Trophoblast cell (in vitro differentiated cells and primary cell): ENCODE measurements at regions not wholly inside any gene's neighbourhood (a gene's known extent, or its start where the extent isn't known, plus 50 kb on each side); places are given as distances from the start of the nearest gene placed in this dataset.
A peak's percentile ranks its signal among the peaks of the same experiment; 100 is the strongest.

Experiments used
- DNase-seq, 2 donors: peaks; one replicate each; pipeline ENCODE4 v3.0.0-alpha.2; 2016
- H2AFZ ChIP-seq: 2 replicates; pipeline ENCODE4 v1.6.1; 2013; ENCODE audit warnings: low read length, moderate library complexity, mild to moderate bottlenecking; ENCODE audit not compliant: insufficient read depth, poor library complexity
- H2AK5ac ChIP-seq: 2 replicates; pipeline ENCODE4 v1.6.1; 2013; ENCODE audit warnings: mild to moderate bottlenecking, low read length
- H2BK120ac ChIP-seq: 2 replicates; pipeline ENCODE4 v1.6.1; 2013; ENCODE audit warnings: low read length, mild to moderate bottlenecking, moderate library complexity; ENCODE audit not compliant: insufficient read depth, poor library complexity
- H2BK12ac ChIP-seq: 2 replicates; pipeline ENCODE4 v1.6.1; 2013; ENCODE audit warnings: mild to moderate bottlenecking, low read length, moderate library complexity
- H2BK5ac ChIP-seq: 2 replicates; pipeline ENCODE4 v1.6.1; 2013; ENCODE audit warnings: low read length, low read depth, moderate library complexity, mild to moderate bottlenecking; ENCODE audit not compliant: poor library complexity
- H3K14ac ChIP-seq: 2 replicates; pipeline ENCODE4 v1.6.1; 2013; ENCODE audit warnings: mild to moderate bottlenecking, low read length
- H3K18ac ChIP-seq: 2 replicates; pipeline ENCODE4 v1.6.1; 2013; ENCODE audit warnings: mild to moderate bottlenecking, low read length
- H3K23ac ChIP-seq: 2 replicates; pipeline ENCODE4 v1.6.1; 2013; ENCODE audit warnings: low read length
- H3K27ac ChIP-seq: 2 replicates; pipeline ENCODE4 v1.5.1; 2013; ENCODE audit warnings: low read depth, mild to moderate bottlenecking, inconsistent platforms, low read length, moderate library complexity
- H3K27me3 ChIP-seq: 2 replicates; pipeline ENCODE4 v1.6.1; 2013; ENCODE audit warnings: inconsistent platforms, mild to moderate bottlenecking, low read length, moderate library complexity; ENCODE audit not compliant: insufficient read depth
- H3K36me3 ChIP-seq, 2 experiments: 1 replicate in 1 of 2; 2 replicates in 1 of 2; pipeline ENCODE4 v1.6.1; 2013; ENCODE audit warnings: low read length in 2 of 2, mild to moderate bottlenecking in 2 of 2, moderate library complexity in 1 of 2; ENCODE audit not compliant: insufficient read depth in 2 of 2, control insufficient read depth in 1 of 2
- H3K4ac ChIP-seq: 2 replicates; pipeline ENCODE4 v1.6.1; 2013; ENCODE audit warnings: low read depth, mild to moderate bottlenecking, low read length, moderate library complexity
- H3K4me1 ChIP-seq, 2 experiments: 1 replicate in 1 of 2; 2 replicates in 1 of 2; pipeline ENCODE4 v1.6.1; 2013; ENCODE audit warnings: low read length in 2 of 2, mild to moderate bottlenecking in 2 of 2, moderate library complexity in 1 of 2; ENCODE audit not compliant: insufficient read depth in 2 of 2, control insufficient read depth in 1 of 2
- H3K4me2 ChIP-seq: 2 replicates; pipeline ENCODE4 v1.6.1; 2013; ENCODE audit warnings: inconsistent platforms, mild to moderate bottlenecking, low read length, moderate library complexity
- H3K4me3 ChIP-seq: 2 replicates; pipeline ENCODE4 v1.5.1; 2013; ENCODE audit warnings: mild to moderate bottlenecking, low read depth, low read length, inconsistent platforms
- H3K79me1 ChIP-seq: one replicate; pipeline ENCODE4 v1.6.1; 2013; ENCODE audit warnings: low read length
- H3K79me2 ChIP-seq: 2 replicates; pipeline ENCODE4 v1.6.1; 2013; ENCODE audit warnings: low read length, mild to moderate bottlenecking; ENCODE audit not compliant: control insufficient read depth, insufficient read depth, poor library complexity
- H3K9ac ChIP-seq: 2 replicates; pipeline ENCODE4 v1.6.1; 2013; ENCODE audit warnings: mild to moderate bottlenecking, low read length
- H3K9me3 ChIP-seq: 2 replicates; pipeline ENCODE4 v1.6.1; 2013; ENCODE audit warnings: low read depth, mild to moderate bottlenecking, control low read depth, inconsistent platforms, low read length; ENCODE audit not compliant: insufficient read depth
- H4K12ac ChIP-seq: 2 replicates; pipeline ENCODE4 v1.6.1; 2013; ENCODE audit warnings: low read depth, mild to moderate bottlenecking, low read length, moderate library complexity
- H4K8ac ChIP-seq: 2 replicates; pipeline ENCODE4 v1.6.1; 2013; ENCODE audit warnings: low read depth, mild to moderate bottlenecking, low read length, moderate library complexity
- H4K91ac ChIP-seq: one replicate; pipeline ENCODE4 v1.6.1; 2013; ENCODE audit warnings: low read depth, mild to moderate bottlenecking, low read length, moderate library complexity
- WGBS: extraction: QIAGEN DNeasy Blood & Tissue Kit; methylation state at CpG from one replicate; pipeline ENCODE4 v1.1.7; 2013; ENCODE audit warnings: missing lambda C conversion rate; ENCODE audit not compliant: insufficient read length, insufficient coverage; ENCODE audit errors: extremely low coverage; 5-methylcytosine and 5-hydroxymethylcytosine counted together

- Histone ChIP-seq H3K4me1 (no peaks in the 10 kb centered on the region), H3K23ac (no peak overlapping the region), H4K8ac (no peak overlapping the region), H3K27me3 (no peaks in the 10 kb centered on the region), H4K91ac (no peak overlapping the region), H3K27ac (no peak overlapping the region), H2BK120ac (no peak overlapping the region), H3K36me3 (no peaks in the 10 kb centered on the region), H2AK5ac (no peak overlapping the region), H3K9me3 (no peaks in the 10 kb centered on the region), H3K79me2 (no peaks in the 10 kb centered on the region), H3K4me2 (no peak overlapping the region), H3K14ac (no peak overlapping the region), H2BK12ac (no peak overlapping the region), H3K9ac (no peak overlapping the region), H2BK5ac (no peak overlapping the region), H3K4ac (no peak overlapping the region), H3K4me3 (no peak overlapping the region), H3K18ac (no peak overlapping the region), H2AFZ (no peak overlapping the region), H4K12ac (no peak overlapping the region), H3K79me1 (no peaks in the 10 kb centered on the region)
- peak in 1 of 2 donors; percentile 64 for DNase-seq
- no CpG with 5 or more reads among the region's 2 CpGs for WGBS
These were observed 221.8 kb upstream of the SSTR1 start for GRCh38 chr14:37985826-37986470.

- Histone ChIP-seq H3K36me3 (no peaks in the 10 kb centered on the region), H3K4ac (no peak overlapping the region), H2AK5ac (no peak overlapping the region), H3K4me1 (no peaks in the 10 kb centered on the region), H3K79me1 (no peaks in the 10 kb centered on the region), H2BK5ac (no peak overlapping the region), H4K8ac (no peak overlapping the region), H3K4me3 (no peak overlapping the region), H4K12ac (no peak overlapping the region), H3K4me2 (no peak overlapping the region), H3K27ac (no peak overlapping the region), H3K27me3 (no peaks in the 10 kb centered on the region), H2BK120ac (no peak overlapping the region), H2BK12ac (no peak overlapping the region), H3K9me3 (no peaks in the 10 kb centered on the region), H3K9ac (no peak overlapping the region), H3K23ac (no peak overlapping the region), H3K18ac (no peak overlapping the region), H2AFZ (no peak overlapping the region), H3K79me2 (no peaks in the 10 kb centered on the region), H4K91ac (no peak overlapping the region), H3K14ac (no peak overlapping the region)
- no CpG with 5 or more reads among the region's 3 CpGs for WGBS
- no peak for DNase-seq
These were observed 219.2 kb upstream of the SSTR1 start for GRCh38 chr14:37988472-37988871.

- Histone ChIP-seq H3K4ac (no peak overlapping the region), H4K8ac (no peak overlapping the region), H3K36me3 (no peaks in the 10 kb centered on the region), H2BK5ac (no peak overlapping the region), H3K79me1 (no peaks in the 10 kb centered on the region), H3K27me3 (no peaks in the 10 kb centered on the region), H3K4me1 (no peaks in the 10 kb centered on the region), H4K12ac (no peak overlapping the region), H3K9ac (no peak overlapping the region), H3K9me3 (no peaks in the 10 kb centered on the region), H3K4me3 (no peak overlapping the region), H3K18ac (no peak overlapping the region), H3K27ac (no peak overlapping the region), H3K23ac (no peak overlapping the region), H4K91ac (no peak overlapping the region), H2AFZ (no peak overlapping the region), H2AK5ac (no peak overlapping the region), H2BK12ac (no peak overlapping the region), H2BK120ac (no peak overlapping the region), H3K14ac (no peak overlapping the region), H3K79me2 (no peaks in the 10 kb centered on the region), H3K4me2 (no peak overlapping the region)
- no CpG with 5 or more reads among the region's 1 CpG for WGBS
- DNase-seq, result no peak
These were observed 216.7 kb upstream of the SSTR1 start for GRCh38 chr14:37991027-37991426.

GRCh38 chr14:37992499-37992898, 215.2 kb upstream of the SSTR1 start:
- no peak overlapping the region for H4K12ac ChIP-seq
- no peak overlapping the region for H3K23ac ChIP-seq
- no peak overlapping the region for H2BK120ac ChIP-seq
- H4K91ac ChIP-seq, result no peak overlapping the region
- H3K4me2 ChIP-seq, result no peak overlapping the region
- H2AK5ac ChIP-seq, result no peak overlapping the region
- H3K4me3 ChIP-seq, result no peak overlapping the region
- no peak overlapping the region for H2BK12ac ChIP-seq
- no peak overlapping the region for H3K4ac ChIP-seq
- no peak overlapping the region for H2AFZ ChIP-seq
- no peak overlapping the region for H3K9ac ChIP-seq
- no peak overlapping the region for H3K14ac ChIP-seq
- no peak overlapping the region for H4K8ac ChIP-seq
- no peaks in the 10 kb centered on the region for H3K27me3 ChIP-seq
- H3K18ac ChIP-seq, result no peak overlapping the region
- H3K4me1 ChIP-seq, result no peaks in the 10 kb centered on the region
- H3K79me2 ChIP-seq, result no peaks in the 10 kb centered on the region
- no peak overlapping the region for H2BK5ac ChIP-seq
- H3K36me3 ChIP-seq, result no peaks in the 10 kb centered on the region
- no peak overlapping the region for H3K27ac ChIP-seq
- H3K79me1 ChIP-seq, result no peaks in the 10 kb centered on the region
- no peak for DNase-seq
- no peaks in the 10 kb centered on the region for H3K9me3 ChIP-seq
